Gastrocnemius medialis (tissue), 4 donors: ENCODE measurements at regions not wholly inside any gene's neighbourhood (a gene's known extent, or its start where the extent isn't known, plus 50 kb on each side); places are given as distances from the start of the nearest gene placed in this dataset.

ENCODE experiments used
- POLR2A ChIP-seq, 2 donors: fragments of 450-650 bp; IDR thresholded peaks; one replicate each; pipeline ENCODE4 v1.6.1; 2017; ENCODE audit warnings: antibody characterized with exemption in 2 of 2, mild to moderate bottlenecking in 2 of 2, moderate library complexity in 2 of 2
- TF ChIP-seq, protein P1 (sequence below), 5 experiments: fragments of 450-650 bp in 3 of 5; fragments of 200-600 bp in 2 of 5; sonication (generic) in 2 of 5; IDR thresholded peaks in 4 of 5; conservative IDR thresholded peaks in 1 of 5; 1 replicate in 4 of 5; 2 replicates in 1 of 5; pipeline ENCODE4 v1.5.1; 2016 to 2019; ENCODE audit warnings: antibody characterized with exemption in 5 of 5, mild to moderate bottlenecking in 3 of 5, moderate library complexity in 3 of 5

DNA sequence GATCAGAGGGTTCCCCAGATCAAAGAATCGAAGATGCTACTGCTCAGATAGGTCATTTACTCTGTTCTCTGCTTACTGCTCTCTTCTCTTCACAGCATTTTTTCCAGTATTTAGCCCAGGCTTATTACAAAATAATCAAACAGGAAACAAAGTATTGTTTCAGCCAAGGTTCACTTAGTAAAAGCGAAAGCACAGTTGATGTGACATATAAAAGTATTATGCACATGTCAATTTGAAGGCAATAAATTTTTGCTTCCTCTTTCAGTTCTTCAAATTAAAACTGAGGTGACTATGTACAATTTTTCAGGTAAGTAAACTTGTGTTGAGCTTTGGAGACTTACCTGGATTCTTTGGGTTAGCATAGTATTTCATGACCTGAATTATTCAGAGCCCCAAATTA lies 262.8 kb upstream of the CHST9 start:
- no peak for TF ChIP-seq POLR2A (IDR thresholded peaks at IDR 0.05)
- TF ChIP-seq, protein P1, sequence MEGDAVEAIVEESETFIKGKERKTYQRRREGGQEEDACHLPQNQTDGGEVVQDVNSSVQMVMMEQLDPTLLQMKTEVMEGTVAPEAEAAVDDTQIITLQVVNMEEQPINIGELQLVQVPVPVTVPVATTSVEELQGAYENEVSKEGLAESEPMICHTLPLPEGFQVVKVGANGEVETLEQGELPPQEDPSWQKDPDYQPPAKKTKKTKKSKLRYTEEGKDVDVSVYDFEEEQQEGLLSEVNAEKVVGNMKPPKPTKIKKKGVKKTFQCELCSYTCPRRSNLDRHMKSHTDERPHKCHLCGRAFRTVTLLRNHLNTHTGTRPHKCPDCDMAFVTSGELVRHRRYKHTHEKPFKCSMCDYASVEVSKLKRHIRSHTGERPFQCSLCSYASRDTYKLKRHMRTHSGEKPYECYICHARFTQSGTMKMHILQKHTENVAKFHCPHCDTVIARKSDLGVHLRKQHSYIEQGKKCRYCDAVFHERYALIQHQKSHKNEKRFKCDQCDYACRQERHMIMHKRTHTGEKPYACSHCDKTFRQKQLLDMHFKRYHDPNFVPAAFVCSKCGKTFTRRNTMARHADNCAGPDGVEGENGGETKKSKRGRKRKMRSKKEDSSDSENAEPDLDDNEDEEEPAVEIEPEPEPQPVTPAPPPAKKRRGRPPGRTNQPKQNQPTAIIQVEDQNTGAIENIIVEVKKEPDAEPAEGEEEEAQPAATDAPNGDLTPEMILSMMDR (IDR thresholded peaks at IDR 0.05 in 4 of 5, conservative IDR thresholded peaks at IDR 0.05 in 1 of 5), result no peak
